GM21723 (cell line): ENCODE measurements at regions not wholly inside any gene's neighbourhood (a gene's known extent, or its start where the extent isn't known, plus 50 kb on each side); places are given as distances from the start of the nearest gene placed in this dataset.
"Not testable (repeated sequence)": the region's sequence is repeated elsewhere in the genome, so short reads cannot be mapped to it uniquely, and the experiment has no call there.

Experiments
- ATAC-seq: cut with Tn5 transposase; IDR thresholded peaks from one replicate; pipeline ENCODE4 v1.9.1; 2021; ENCODE audit warnings: mild to moderate bottlenecking, moderate library complexity; ENCODE audit not compliant: unreplicated experiment

DNA sequence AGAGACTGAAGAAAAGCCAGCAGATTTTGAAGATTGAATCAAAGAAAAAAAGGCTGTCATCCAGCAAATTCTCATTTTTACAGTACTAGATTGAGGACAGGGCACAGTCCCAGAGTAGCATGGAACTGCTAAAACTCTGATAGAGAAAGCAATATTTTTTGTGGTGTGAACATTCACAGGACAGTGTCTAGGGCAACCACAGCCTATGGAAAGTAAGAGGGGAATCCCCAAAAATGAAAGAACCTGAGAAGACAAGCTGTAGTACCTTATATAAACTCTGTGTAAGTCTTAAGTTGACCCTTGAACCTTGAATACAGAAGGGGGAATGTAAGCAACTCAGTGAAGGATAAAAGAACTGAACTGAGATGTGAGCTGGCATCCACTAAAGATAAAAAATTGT is 540.3 kb downstream of the HINT1 start:
- ATAC-seq: no peak

DNA sequence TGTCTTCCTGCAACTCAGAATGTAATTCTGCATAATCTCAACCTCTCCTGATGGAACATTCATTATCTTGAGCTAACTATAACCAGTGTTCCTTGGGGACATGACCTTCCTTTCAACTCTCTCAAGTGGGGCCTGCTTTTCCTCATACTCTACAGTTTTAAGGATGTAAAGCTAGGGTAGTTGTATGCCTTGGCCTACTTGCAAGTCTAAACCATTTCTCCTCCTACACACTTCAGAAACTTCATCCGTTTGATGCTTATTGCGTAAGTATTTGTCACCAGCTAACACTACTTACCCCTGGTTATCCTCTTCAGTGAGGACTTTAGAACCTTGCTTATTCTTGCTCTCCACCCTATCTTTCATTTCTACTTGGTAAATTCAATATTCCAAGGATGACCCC is 548.9 kb downstream of the HINT1 start:
- no peak for ATAC-seq

DNA sequence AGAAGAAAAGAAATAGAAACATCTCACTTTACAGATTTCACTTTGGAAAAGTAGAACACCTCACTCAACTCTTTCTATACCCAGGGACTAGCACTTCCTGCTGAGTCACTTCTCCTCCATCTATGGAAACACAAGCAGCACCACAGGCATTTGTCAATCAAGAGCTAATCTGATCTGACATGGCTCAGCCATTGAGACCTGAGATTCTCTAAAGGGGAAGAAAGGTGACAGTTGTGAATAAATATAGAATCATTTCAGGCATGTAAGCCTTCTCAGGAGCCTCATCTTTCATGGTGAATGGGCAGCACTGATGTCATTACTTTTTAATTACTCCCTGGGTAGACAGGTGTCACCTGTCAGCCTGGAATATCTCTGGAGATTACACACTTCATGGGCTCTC is 559.8 kb downstream of the HINT1 start:
- no peak for ATAC-seq

DNA sequence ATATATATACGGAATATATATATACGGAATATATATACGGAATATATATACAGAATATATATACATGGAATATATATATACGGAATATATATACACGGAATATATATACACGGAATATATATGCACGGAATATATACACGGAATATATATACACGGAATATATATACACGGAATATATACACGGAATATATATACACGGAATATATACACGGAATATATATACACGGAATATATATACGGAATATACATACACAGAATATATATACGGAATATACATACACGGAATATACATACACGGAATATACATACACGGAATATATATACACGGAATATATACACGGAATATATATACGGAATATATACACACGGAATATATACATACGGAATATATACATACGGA is 568.4 kb downstream of the HINT1 start:
- not testable (repeated sequence) for ATAC-seq

DNA sequence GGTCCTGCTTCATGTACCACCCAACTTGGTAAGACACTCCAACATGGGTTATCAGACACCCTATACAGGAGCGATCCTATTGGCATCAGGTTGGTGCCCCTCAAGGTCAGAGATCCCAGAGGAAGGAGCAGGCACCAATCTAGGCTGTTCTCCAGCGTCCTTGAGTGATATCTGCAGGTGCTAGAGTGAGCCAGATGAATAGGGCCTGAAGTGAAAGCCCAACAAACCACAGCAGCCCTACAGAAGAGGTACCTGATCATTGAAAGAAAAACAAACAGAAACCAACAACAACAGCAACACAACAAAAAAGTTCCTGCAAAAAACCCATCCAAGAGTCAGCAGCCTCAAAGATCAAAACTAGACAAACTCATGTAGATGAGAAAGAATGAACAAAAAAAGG is 584.8 kb downstream of the HINT1 start:
- ATAC-seq: no peak

DNA sequence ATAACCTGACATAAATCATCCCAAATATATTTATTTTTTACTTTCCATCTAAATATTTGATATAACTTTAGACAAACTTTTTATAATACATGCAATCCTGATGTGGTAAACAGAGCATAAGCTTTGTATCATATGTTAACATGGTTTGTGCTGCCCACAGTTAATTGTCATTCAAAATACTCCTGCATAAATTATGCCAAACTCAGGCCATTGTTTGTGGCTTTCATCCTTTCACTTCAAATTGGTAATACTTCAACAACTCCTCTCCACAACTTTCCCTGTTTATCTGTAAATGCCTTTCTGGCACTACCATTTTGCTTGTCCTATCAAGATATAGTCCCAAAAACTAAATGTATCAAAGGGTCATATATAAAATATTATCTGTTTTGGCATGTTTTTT is 586.7 kb downstream of the HINT1 start:
- ATAC-seq: no peak

DNA sequence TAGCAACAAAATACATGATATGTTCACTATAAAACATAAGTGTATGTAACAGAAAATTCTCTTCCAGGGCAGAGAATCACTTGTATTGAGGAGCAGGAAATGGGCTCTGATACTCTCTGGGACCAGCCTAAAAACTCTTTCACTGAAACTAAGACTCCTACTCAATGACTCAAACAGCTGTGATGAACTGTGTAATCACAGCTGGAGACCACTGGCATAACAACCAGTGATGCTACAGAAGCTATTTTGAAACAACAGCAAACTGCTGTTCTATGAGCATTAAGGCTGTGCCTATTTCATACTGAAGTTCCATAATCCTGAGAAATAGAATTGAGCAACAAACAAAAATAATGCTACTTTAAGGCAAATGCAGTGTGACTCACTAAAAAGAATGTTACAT is 594.0 kb downstream of the HINT1 start:
- ATAC-seq: no peak

DNA sequence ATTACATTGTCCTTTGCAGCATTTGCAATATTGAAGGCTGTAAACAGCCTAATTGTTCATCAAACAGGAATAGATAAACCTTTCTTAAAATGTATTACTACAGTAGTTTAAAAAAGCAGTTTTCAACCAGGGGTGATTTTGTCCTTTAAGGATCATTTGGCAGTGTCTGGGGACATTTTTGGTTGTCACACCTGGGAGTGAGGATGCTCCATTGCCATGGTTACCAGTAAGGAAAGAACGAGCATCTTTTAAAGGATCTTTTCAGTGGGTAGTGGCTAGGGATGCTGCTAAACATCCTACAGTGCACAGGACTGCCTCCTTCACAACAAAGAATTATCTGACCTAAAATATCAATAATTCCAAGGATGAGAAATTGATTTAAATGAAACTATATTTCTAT is 596.3 kb downstream of the HINT1 start:
- ATAC-seq: no peak

DNA sequence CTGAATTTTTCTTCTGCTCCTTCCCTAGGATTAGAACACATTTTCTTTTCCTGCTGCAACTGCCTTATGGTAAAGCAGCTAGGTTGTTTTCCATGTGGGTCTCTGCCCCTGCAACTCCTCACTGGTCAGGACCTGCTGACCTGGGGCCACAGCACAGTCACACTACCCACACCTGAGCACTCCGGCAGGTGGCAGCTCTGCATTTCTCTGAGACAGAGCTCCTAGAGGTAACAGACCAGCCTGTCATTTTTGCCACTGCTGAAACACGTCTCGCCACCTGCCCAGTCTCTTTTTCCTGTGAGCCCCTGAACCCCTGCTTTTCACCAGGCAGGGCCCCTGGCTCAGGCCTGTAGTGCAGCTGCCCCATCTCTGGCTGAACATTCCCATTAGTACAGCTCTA is 609.6 kb downstream of the HINT1 start:
- no peak for ATAC-seq

DNA sequence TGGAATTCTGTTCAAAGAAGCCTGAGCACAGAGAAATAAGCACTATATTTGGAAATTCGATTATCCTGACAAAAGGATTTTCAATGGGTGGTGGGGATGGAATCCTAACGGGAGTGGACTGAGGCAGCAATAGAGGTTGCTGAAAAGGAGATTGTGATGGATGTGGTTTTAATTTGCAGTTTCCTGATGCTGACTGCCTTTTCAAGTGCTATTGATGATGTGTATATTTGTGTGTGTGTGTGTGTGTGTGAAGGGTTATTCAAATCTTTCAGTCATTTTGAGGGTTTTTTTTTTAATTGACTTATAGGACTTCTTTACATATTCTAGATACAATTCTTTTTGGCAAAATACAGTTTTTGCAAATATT is 614.5 kb downstream of the HINT1 start:
- ATAC-seq: no peak

DNA sequence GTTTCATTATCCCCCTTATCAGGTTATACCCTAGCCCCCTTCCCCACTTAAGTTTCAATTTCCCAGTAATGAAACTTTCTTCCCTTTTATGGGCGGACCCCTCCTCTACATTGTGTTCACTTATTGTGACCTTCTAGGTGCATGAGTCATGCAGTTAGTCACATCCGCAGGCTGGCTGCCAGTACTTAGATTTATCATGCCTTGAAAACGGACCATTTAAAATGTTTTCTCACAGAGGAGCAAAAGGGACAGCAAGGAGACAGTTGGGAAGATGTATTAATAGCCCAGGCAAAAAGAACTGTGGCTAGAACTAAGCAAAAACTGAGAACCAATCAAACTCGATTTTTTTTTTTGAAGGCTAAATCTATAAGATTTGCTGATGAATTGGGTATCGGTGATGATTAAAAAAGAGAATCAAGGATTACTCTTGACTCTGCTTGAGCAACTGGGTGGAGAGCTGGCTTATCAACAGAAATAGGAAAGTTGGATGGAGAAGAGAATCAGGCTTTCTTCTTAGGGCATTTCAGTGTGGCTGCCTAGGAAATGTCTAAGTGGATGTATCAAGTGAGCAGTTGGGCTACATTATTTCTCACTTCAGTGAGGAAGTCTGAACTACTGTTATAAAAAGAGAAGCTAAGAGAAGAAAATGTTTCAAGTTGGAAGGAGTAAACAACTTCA is 615.0 kb downstream of the HINT1 start:
- no peak for ATAC-seq

DNA sequence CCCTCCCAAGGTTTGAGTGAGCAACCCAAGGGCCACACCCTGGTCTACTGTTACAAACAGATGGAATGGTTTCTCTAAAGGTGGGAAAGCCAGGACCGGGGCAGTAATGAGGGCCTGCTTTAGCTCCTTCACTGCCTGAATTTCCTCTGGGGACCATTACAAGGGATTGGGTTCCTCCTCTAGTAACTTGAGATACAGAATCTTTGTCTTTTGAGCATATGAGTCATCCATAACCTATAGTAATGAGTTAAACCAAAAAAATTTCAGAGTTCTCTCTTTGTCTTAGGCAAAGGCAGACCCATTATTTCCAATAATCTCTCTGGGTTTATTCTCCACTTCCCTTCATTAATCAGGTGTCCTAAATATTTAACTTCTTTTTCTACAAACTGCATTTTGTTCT is 618.8 kb downstream of the HINT1 start:
- ATAC-seq: no peak

DNA sequence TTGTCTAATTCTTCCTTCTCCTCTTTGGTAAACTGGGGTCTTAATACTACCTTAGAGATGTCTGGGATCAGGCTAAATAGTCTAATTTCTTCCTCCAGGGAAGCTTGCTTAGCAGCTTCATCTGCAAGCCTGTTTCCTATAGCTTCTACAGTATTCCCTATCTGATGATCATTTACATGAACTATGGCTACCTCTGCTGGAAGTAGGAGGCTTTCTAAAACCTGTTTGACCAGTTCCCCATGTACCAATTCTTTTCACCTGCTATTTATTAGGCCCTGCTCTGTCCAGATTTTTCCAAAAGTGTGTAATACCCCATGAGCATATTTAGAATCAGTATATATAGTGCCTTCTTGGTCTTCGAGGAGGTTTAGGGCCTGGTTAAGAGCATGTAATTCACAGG is 619.8 kb downstream of the HINT1 start:
- no peak for ATAC-seq

DNA sequence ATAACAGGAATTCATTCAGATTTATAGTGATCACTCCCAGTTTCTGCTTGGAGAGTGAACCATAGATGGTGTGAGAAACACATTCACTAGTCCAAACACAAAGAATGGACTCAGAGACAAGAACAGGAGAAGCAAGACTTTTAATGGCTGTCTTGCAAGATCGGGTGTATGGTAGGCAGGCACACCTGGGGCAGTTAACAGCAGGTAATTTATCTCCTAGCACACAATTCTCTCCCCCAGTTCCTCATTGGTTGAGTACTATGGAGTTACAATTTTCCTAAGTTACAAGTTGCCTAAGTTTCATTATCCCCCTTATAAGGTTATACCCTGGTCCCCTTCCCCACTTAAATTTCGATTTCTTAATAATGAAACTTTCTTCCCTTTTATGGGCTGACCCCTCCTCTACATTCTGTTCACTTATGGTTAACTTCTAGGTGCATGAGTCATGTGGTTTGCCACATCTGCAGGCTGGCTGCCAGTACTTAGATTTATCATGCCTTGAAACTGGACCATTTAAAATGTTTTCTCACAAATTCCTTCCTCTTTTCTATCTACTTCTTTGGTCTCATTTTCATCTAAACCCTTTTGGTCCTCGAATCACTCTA is 623.3 kb downstream of the HINT1 start:
- no peak for ATAC-seq

DNA sequence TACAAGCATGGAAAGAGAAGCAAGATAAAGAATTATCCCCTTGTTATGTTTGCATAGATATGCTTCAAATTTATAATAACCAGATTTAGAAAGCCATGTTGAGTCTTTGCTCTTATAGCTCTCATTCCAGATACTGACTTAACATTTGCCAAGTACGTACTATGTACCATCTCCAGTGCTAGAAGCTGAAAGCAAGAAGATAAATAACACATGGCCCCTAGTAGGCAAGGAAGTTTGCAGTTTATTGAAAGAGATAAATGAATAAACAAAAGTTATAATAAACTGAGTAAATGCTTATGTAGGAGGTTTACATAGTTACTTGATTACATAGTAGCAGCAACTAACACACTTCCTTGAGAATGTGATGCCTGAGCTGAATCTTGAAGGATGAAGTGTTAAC is 628.4 kb downstream of the HINT1 start:
- no peak for ATAC-seq

DNA sequence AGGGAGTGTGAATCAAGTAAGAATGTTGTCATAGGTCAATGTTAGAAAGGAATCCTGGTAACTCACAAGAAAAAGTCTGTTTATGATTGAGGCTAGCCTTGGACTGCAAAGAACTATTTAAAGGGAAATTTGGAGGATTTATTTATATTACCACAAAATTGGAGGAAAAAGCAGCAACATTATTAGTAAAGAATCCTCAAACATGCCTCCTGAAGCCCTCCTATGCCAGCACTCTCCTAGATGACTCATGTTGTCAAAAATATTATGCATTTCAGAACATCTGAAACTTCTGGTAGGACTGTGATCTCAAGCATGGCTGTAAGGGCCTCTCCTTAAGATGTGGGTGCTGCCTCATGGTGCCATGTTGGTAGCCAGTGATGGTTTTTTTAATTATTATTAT is 628.5 kb downstream of the CHSY3 start:
- no peak for ATAC-seq

DNA sequence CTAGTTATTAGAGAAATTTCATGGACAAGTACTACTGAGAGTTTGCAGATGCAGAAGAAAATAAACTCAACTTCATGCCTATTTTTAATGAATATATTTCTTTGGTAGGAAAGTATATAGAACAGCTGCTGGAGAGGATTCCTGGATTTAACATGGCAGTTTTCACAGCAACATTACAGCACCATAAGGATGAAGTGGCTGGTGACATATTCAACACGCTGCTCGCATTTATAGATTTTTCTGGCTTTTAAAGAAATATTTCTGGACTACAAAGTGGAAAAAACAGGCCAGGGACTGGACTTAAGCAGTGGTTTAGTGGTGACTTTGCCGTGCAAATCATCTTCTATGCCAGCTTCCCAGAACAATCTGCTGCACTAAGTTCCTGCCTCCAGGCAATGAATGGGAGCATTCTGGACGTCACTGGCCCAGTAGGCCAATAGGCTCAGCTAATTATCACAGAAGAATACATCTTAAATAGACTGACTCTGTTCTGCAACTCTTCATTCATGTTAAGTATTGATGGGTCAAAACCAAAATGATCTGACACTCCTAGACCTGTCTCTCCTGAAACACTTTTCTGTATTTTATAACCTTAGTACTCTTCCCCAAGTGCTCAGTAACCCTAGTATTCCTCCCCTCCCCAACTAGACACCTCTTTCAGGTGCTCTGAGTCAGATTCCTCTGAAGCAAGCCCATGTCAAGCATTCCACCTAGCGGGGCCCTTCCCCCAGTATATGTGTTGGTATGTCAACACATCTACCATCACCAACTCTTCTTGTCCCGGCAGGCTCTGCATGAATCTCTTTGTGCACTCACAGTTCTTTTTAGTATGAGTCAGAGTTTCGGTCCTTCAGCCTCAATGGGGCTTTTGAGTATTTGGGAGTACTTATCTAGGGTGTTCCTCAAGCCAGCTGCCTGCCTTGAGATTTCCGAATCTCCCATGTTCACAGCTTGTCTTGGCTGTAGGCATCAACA is 625.5 kb downstream of the CHSY3 start:
- no peak for ATAC-seq

DNA sequence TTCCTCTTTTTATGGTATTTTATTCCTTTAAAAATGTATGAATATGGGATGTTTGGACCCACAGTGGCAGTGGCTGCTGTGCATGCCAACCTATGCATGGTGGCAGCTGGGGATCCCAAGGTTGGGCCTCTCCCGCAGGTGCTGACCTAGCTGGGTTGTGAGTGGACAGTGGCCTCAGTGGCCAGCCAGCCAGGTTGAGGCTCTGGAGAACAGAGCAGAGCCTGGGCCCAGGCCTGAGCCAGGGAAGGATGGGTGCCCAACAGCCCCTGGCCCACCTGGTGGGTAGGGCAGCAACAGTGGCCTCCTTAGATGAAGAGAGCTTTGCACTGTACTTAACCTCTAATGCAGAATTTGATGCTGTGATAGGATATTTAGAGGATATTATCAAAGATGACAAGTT is 624.8 kb downstream of the CHSY3 start:
- ATAC-seq: no peak

DNA sequence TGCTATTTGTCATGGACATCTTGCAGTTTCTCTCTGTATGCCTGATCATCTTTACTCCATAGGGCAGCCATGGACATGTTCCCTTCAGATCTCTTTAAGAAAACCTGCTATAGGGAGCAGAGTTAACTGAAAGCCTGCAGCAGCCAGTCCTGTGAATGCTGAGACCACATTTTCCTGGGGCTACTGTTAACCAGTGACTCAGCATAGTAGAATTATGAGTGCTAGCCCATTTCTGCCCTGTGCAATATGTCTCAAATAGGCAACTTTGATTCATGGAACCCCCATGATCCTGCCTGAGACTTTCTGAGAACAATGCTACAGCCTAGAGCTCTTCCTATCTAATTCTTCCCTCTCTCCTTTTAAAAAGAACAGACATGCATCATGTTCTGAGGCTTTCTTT is 624.2 kb downstream of the CHSY3 start:
- no peak for ATAC-seq

DNA sequence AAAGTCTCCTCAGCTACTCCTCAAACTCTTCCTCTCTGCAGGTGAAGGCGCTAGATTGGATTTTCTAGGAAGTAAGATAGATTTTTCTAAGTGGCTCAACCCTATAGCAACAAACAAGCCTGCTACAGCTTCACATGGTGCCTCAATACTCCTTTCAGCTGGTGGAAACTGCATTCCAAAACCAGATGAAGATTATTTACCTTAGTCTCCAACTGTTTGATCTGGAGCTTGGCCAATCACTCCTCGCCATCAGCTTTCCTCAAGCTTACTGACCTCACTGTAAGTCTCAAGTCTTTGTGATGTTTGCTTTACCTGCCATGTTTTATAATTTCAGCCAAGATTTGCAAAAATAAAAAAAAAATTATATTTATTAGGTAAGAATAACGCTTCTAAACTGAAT is 622.4 kb downstream of the CHSY3 start:
- ATAC-seq: no peak

DNA sequence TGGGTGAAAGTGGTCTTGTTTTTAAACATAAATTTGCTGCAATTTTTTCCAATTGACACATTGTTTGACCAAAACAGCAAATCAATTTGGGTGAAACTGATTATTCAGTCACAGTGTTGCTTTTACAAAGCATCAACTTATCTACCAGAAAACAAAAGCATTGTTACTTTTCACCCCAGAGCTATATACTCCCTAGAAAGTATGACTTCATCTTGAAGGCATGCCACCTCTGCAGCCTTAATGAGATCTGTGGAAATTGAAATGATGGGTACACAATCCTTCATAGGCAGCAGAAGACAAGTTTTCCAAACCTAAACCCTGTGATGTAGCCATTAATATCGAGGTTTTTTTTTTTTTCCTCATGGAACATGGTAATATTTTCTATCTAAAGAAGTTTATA is 615.9 kb downstream of the CHSY3 start:
- ATAC-seq: no peak
